ENCODE measurements at regions not wholly inside any gene's neighbourhood (a gene's known extent, or its start where the extent isn't known, plus 50 kb on each side); places are given as distances from the start of the nearest gene placed in this dataset.

DNA sequence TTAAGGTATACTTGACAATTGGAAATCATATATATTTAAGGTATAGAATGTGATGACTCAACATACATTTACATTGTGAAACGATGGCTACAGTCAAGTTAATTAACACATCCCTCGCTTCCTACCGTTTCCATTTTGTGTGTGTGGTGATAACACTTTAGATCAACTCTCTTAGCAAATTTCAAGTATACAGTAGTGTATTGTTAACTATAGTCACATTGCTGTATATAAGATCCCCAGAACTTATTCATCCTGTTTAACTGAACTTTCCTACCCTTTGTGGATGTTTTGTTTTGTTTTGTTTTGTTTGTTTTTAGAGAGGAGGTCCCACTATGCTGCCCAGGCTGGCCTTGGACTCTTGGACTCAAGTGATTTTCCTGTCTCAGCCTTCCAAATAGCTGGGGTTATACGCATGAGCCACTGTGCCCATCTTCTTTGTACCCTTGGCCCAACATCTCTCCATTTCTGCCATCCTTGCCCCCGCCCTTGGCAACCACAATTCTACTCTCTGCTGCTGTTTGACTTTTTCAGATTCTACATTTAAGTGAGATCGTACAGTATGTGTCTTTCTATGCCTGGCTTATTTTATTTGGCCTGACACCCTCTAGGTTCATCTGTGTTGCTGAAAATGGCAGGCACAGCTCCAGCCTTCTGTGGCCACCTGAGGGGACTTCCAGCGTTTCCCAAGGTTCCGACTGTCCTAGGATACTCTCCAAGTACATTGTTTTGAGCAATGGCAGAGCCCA is 90.5 kb upstream of the SNX9 start:
- TF ChIP-seq, protein P1, sequence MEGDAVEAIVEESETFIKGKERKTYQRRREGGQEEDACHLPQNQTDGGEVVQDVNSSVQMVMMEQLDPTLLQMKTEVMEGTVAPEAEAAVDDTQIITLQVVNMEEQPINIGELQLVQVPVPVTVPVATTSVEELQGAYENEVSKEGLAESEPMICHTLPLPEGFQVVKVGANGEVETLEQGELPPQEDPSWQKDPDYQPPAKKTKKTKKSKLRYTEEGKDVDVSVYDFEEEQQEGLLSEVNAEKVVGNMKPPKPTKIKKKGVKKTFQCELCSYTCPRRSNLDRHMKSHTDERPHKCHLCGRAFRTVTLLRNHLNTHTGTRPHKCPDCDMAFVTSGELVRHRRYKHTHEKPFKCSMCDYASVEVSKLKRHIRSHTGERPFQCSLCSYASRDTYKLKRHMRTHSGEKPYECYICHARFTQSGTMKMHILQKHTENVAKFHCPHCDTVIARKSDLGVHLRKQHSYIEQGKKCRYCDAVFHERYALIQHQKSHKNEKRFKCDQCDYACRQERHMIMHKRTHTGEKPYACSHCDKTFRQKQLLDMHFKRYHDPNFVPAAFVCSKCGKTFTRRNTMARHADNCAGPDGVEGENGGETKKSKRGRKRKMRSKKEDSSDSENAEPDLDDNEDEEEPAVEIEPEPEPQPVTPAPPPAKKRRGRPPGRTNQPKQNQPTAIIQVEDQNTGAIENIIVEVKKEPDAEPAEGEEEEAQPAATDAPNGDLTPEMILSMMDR (IDR thresholded peaks at IDR 0.05), result no peak
- no peak for TF ChIP-seq ZNF671 (CRISPR knock-in tag; IDR thresholded peaks at IDR 0.05)
- TF ChIP-seq SP1 (CRISPR knock-in tag; conservative IDR thresholded peaks at IDR 0.05), result no peak
- no peak for TF ChIP-seq CBFB (CRISPR knock-in tag; IDR thresholded peaks at IDR 0.05; ENCODE audit: low read depth)
- TF ChIP-seq, protein P2, sequence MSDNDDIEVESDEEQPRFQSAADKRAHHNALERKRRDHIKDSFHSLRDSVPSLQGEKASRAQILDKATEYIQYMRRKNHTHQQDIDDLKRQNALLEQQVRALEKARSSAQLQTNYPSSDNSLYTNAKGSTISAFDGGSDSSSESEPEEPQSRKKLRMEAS (CRISPR knock-in tag; IDR thresholded peaks at IDR 0.05), result no peak
- TF ChIP-seq NR2C2 (CRISPR knock-in tag; IDR thresholded peaks at IDR 0.05), result no peak
- TF ChIP-seq, protein P3, sequence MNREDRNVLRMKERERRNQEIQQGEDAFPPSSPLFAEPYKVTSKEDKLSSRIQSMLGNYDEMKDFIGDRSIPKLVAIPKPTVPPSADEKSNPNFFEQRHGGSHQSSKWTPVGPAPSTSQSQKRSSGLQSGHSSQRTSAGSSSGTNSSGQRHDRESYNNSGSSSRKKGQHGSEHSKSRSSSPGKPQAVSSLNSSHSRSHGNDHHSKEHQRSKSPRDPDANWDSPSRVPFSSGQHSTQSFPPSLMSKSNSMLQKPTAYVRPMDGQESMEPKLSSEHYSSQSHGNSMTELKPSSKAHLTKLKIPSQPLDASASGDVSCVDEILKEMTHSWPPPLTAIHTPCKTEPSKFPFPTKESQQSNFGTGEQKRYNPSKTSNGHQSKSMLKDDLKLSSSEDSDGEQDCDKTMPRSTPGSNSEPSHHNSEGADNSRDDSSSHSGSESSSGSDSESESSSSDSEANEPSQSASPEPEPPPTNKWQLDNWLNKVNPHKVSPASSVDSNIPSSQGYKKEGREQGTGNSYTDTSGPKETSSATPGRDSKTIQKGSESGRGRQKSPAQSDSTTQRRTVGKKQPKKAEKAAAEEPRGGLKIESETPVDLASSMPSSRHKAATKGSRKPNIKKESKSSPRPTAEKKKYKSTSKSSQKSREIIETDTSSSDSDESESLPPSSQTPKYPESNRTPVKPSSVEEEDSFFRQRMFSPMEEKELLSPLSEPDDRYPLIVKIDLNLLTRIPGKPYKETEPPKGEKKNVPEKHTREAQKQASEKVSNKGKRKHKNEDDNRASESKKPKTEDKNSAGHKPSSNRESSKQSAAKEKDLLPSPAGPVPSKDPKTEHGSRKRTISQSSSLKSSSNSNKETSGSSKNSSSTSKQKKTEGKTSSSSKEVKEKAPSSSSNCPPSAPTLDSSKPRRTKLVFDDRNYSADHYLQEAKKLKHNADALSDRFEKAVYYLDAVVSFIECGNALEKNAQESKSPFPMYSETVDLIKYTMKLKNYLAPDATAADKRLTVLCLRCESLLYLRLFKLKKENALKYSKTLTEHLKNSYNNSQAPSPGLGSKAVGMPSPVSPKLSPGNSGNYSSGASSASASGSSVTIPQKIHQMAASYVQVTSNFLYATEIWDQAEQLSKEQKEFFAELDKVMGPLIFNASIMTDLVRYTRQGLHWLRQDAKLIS (CRISPR knock-in tag; IDR thresholded peaks at IDR 0.05; ENCODE audit: borderline replicate concordance), result no peak
- TF ChIP-seq NR1H2 (CRISPR knock-in tag; IDR thresholded peaks at IDR 0.05), result no peak
- TF ChIP-seq ESRRA (CRISPR knock-in tag; IDR thresholded peaks at IDR 0.05; ENCODE audit: borderline replicate concordance), result no peak
- TF ChIP-seq, protein P4, sequence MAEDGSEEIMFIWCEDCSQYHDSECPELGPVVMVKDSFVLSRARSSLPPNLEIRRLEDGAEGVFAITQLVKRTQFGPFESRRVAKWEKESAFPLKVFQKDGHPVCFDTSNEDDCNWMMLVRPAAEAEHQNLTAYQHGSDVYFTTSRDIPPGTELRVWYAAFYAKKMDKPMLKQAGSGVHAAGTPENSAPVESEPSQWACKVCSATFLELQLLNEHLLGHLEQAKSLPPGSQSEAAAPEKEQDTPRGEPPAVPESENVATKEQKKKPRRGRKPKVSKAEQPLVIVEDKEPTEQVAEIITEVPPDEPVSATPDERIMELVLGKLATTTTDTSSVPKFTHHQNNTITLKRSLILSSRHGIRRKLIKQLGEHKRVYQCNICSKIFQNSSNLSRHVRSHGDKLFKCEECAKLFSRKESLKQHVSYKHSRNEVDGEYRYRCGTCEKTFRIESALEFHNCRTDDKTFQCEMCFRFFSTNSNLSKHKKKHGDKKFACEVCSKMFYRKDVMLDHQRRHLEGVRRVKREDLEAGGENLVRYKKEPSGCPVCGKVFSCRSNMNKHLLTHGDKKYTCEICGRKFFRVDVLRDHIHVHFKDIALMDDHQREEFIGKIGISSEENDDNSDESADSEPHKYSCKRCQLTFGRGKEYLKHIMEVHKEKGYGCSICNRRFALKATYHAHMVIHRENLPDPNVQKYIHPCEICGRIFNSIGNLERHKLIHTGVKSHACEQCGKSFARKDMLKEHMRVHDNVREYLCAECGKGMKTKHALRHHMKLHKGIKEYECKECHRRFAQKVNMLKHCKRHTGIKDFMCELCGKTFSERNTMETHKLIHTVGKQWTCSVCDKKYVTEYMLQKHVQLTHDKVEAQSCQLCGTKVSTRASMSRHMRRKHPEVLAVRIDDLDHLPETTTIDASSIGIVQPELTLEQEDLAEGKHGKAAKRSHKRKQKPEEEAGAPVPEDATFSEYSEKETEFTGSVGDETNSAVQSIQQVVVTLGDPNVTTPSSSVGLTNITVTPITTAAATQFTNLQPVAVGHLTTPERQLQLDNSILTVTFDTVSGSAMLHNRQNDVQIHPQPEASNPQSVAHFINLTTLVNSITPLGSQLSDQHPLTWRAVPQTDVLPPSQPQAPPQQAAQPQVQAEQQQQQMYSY (CRISPR knock-in tag; IDR thresholded peaks at IDR 0.05), result no peak
- TF ChIP-seq, protein P5, sequence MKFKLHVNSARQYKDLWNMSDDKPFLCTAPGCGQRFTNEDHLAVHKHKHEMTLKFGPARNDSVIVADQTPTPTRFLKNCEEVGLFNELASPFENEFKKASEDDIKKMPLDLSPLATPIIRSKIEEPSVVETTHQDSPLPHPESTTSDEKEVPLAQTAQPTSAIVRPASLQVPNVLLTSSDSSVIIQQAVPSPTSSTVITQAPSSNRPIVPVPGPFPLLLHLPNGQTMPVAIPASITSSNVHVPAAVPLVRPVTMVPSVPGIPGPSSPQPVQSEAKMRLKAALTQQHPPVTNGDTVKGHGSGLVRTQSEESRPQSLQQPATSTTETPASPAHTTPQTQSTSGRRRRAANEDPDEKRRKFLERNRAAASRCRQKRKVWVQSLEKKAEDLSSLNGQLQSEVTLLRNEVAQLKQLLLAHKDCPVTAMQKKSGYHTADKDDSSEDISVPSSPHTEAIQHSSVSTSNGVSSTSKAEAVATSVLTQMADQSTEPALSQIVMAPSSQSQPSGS (CRISPR knock-in tag; IDR thresholded peaks at IDR 0.05; ENCODE audit: borderline replicate concordance, low read depth), result no peak
- TF ChIP-seq NFE2L1 (CRISPR knock-in tag; IDR thresholded peaks at IDR 0.05), result no peak
- TF ChIP-seq ZNF396 (CRISPR knock-in tag; IDR thresholded peaks at IDR 0.05; ENCODE audit: borderline replicate concordance), result no peak
- TF ChIP-seq, protein P6, sequence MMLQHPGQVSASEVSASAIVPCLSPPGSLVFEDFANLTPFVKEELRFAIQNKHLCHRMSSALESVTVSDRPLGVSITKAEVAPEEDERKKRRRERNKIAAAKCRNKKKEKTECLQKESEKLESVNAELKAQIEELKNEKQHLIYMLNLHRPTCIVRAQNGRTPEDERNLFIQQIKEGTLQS (CRISPR knock-in tag; conservative IDR thresholded peaks at IDR 0.05), result no peak
